ENCODE measurements at regions not wholly inside any gene's neighbourhood (a gene's known extent, or its start where the extent isn't known, plus 50 kb on each side); places are given as distances from the start of the nearest gene placed in this dataset.
A peak's percentile ranks its signal among the peaks of the same experiment; 100 is the strongest.

- H3K27ac ChIP-seq = peak overlapping the region; percentile 96
- DNase-seq (ENCODE audit: low spot score) = peak; percentile 57
- ChIA-PET POLR2A (ENCODE audit: low non-redundant PET) (no interaction called here), CTCF (interaction anchor here (0.9 to 3.9 kb wide), 3 partner anchors 9 to 37 kb away, joined by 3 to 24 read pairs (median 4); no protein-coding TSS in a partner anchor)
- TF ChIP-seq CTCF (conservative IDR thresholded peaks at IDR 0.05; ENCODE audit: low read depth) = no peak
Observed at GRCh38 chr15:89395996-89396395, 61.4 kb upstream of the POLG start.

- CTCF ChIA-PET = interaction anchor here (0.6 to 3.9 kb wide), 9 partner anchors 9 to 1892 kb away, joined by 3 to 24 read pairs (median 3); no protein-coding TSS in a partner anchor
- POLR2A ChIA-PET (ENCODE audit: low non-redundant PET) = no interaction called here
- H3K27ac ChIP-seq = peak overlapping the region; percentile 96
- no peak for DNase-seq (ENCODE audit: low spot score)
- no peak for TF ChIP-seq CTCF (conservative IDR thresholded peaks at IDR 0.05; ENCODE audit: low read depth)
Observed at GRCh38 chr15:89395461-89395871, 60.8 kb upstream of the POLG start.

GRCh38 chr15:89395031-89395430, 60.4 kb upstream of the POLG start:
- CTCF ChIA-PET = interaction anchor here (0.6 to 3.9 kb wide), 10 partner anchors 11 to 1893 kb away, joined by 3 to 24 read pairs (median 4); no protein-coding TSS in a partner anchor
- peak overlapping the region; percentile 96 for H3K27ac ChIP-seq
- POLR2A ChIA-PET (ENCODE audit: low non-redundant PET) = no interaction called here

GRCh38 chr15:89393056-89393455, 58.4 kb upstream of the POLG start:
- ChIA-PET CTCF (interaction anchor here (3.9 kb wide), 1 partner anchor 34 kb away, joined by 24 read pairs; no protein-coding TSS in a partner anchor), POLR2A (ENCODE audit: low non-redundant PET) (no interaction called here)
- no peak for DNase-seq (ENCODE audit: low spot score)
- TF ChIP-seq CTCF (conservative IDR thresholded peaks at IDR 0.05; ENCODE audit: low read depth) = no peak
- H3K27ac ChIP-seq = no peak overlapping the region

More at GRCh38 chr15:89395031-89395430, 60.4 kb upstream of the POLG start:
- DNase-seq (ENCODE audit: low spot score) = no peak
- TF ChIP-seq CTCF (conservative IDR thresholded peaks at IDR 0.05; ENCODE audit: low read depth) = no peak

- ChIA-PET CTCF (no interaction called here), POLR2A (ENCODE audit: low non-redundant PET) (no interaction called here)
- DNase-seq (ENCODE audit: low spot score) = no peak
- no peak overlapping the region for H3K27ac ChIP-seq
- TF ChIP-seq CTCF (conservative IDR thresholded peaks at IDR 0.05; ENCODE audit: low read depth) = no peak
Observed at GRCh38 chr15:89391685-89392257, 57.1 kb upstream of the POLG start.

GRCh38 chr15:89389841-89390603, 55.4 kb upstream of the POLG start:
- TF ChIP-seq CTCF (conservative IDR thresholded peaks at IDR 0.05; ENCODE audit: low read depth) = no peak
- H3K27ac ChIP-seq = no peak overlapping the region
- ChIA-PET CTCF (interaction anchor here (1.0 to 1.5 kb wide), 4 partner anchors 10 to 31 kb away, joined by 3 to 5 read pairs (median 4); no protein-coding TSS in a partner anchor), POLR2A (ENCODE audit: low non-redundant PET) (no interaction called here)
- no peak for DNase-seq (ENCODE audit: low spot score)
